ENCODE measurements at regions not wholly inside any gene's neighbourhood (a gene's known extent, or its start where the extent isn't known, plus 50 kb on each side); places are given as distances from the start of the nearest gene placed in this dataset.

GRCh38 chr4:137711502-137711901 lies 179.2 kb upstream of the PCDH18 start:
- no peak overlapping the region for H3K4me3 ChIP-seq (replicated peaks; ENCODE audit: low read depth, low read length)
- no peak for DNase-seq (ENCODE audit: extremely low read depth, low read depth)
- TF ChIP-seq CTCF (IDR thresholded peaks at IDR 0.05; ENCODE audit: low read depth, low read length, missing control alignments), result no peak

DNA sequence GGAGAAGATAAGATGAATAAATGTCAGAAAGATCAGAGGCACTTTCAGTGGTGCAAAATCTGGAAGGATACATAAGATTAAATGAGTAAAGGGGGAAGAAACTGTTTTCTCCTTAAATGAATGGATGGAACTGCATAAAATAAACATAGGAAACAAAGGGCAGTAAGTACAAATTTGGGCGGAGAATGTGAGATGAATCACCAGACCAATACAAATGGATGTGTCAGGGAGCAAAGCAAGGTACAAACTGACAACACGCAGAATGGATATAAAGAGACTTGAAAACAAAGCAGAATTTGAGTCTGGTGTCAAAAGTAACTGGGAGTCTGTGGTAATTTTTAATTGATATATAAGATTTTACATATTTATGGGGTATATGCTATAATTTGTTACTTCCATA lies 175.3 kb upstream of the PCDH18 start:
- peak; percentile 27 for DNase-seq (ENCODE audit: extremely low read depth, low read depth)
- TF ChIP-seq CTCF (IDR thresholded peaks at IDR 0.05; ENCODE audit: low read depth, low read length, missing control alignments), result no peak
- no peak overlapping the region for H3K4me3 ChIP-seq (replicated peaks; ENCODE audit: low read depth, low read length)

DNA sequence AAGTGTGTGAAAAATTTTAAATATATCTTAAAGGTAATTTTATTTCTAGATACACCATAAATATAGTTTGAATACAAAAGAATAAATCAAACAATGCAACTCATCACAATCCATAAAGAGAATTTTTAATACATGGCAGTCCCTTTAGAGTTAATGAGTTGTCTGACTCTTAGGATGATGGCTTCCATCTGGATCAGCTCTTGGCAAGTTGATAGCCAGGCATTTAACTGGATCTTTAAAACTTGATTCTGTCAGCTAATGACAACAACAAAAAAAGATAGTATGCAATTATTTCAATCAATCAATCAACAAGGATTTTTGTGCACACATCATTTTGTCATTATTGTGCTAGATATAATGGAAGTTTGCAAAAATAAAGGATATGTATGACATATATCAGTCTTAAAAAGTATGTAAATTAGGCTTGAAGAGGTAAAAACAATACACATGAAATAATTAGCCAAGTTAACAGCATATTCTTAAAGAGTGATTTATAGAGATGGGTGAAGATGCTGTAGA lies 174.9 kb upstream of the PCDH18 start:
- no peak for TF ChIP-seq CTCF (IDR thresholded peaks at IDR 0.05; ENCODE audit: low read depth, low read length, missing control alignments)
- H3K4me3 ChIP-seq (replicated peaks; ENCODE audit: low read depth, low read length), result no peak overlapping the region
- no peak for DNase-seq (ENCODE audit: extremely low read depth, low read depth)

DNA sequence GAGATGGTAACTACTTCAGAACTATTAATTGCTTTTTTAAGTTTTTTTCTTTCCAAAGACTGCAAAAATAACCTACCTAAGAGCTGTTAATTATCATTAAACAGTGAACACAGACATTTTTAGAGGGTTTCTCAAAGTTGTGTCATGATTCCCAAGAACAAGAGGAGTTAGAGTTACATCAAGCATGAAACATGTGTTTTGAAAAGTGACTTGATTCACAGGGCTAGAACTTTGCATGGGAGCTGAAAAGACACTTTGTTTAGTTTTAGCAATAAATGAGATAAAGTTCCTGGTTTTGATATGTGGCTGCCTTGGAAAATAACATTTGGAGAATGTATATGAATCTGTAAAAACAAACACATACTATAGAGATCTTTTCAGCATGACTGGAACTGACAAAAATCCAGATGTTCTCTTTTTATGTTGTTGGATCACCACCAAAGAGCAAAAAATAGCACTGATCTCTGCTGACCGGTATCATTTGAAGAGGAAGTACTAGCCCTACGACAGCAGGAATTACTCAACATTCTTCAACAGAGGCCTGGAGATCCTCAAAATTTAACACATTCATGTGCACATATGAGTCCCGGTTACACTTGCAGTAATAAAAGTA lies 173.0 kb upstream of the PCDH18 start:
- TF ChIP-seq CTCF (IDR thresholded peaks at IDR 0.05; ENCODE audit: low read depth, low read length, missing control alignments), result no peak
- peak; percentile 92 for DNase-seq (ENCODE audit: extremely low read depth, low read depth)
- no peak overlapping the region for H3K4me3 ChIP-seq (replicated peaks; ENCODE audit: low read depth, low read length)

- no peak for DNase-seq (ENCODE audit: extremely low read depth, low read depth)
- H3K4me3 ChIP-seq (replicated peaks; ENCODE audit: low read depth, low read length), result no peak overlapping the region
- no peak for TF ChIP-seq CTCF (IDR thresholded peaks at IDR 0.05; ENCODE audit: low read depth, low read length, missing control alignments)
These were observed 170.9 kb upstream of the PCDH18 start for GRCh38 chr4:137703195-137703594.

- DNase-seq (ENCODE audit: extremely low read depth, low read depth), result no peak
- H3K4me3 ChIP-seq (replicated peaks; ENCODE audit: low read depth, low read length), result no peak overlapping the region
- TF ChIP-seq CTCF (IDR thresholded peaks at IDR 0.05; ENCODE audit: low read depth, low read length, missing control alignments), result no peak
These were observed 170.2 kb upstream of the PCDH18 start for GRCh38 chr4:137702512-137702911.

GRCh38 chr4:137701401-137701800 lies 169.1 kb upstream of the PCDH18 start:
- H3K4me3 ChIP-seq (replicated peaks; ENCODE audit: low read depth, low read length), result no peak overlapping the region
- TF ChIP-seq CTCF (IDR thresholded peaks at IDR 0.05; ENCODE audit: low read depth, low read length, missing control alignments), result no peak
- no peak for DNase-seq (ENCODE audit: extremely low read depth, low read depth)
